ENCODE measurements at regions not wholly inside any gene's neighbourhood (a gene's known extent, or its start where the extent isn't known, plus 50 kb on each side); places are given as distances from the start of the nearest gene placed in this dataset.

DNA sequence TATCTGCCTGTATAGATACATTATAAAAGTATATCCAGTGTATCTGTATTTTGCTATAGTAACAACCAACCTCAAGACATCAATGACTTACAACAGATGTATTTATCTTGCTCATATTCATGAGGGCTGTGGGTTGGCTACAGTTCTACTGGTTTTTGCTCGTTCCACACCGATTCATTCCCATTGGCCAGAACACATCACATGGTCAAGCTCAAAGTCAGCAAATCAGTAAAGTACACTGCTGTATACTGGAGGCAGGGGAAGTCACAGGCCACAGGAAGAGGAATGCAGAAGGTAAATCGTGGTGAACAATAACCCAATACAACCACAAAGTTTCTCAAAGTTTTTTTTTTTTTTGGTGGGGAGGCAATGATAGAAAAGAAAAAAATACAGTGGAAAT is 180.0 kb upstream of the CDKN3 start:
- no peak for DNase-seq

DNA sequence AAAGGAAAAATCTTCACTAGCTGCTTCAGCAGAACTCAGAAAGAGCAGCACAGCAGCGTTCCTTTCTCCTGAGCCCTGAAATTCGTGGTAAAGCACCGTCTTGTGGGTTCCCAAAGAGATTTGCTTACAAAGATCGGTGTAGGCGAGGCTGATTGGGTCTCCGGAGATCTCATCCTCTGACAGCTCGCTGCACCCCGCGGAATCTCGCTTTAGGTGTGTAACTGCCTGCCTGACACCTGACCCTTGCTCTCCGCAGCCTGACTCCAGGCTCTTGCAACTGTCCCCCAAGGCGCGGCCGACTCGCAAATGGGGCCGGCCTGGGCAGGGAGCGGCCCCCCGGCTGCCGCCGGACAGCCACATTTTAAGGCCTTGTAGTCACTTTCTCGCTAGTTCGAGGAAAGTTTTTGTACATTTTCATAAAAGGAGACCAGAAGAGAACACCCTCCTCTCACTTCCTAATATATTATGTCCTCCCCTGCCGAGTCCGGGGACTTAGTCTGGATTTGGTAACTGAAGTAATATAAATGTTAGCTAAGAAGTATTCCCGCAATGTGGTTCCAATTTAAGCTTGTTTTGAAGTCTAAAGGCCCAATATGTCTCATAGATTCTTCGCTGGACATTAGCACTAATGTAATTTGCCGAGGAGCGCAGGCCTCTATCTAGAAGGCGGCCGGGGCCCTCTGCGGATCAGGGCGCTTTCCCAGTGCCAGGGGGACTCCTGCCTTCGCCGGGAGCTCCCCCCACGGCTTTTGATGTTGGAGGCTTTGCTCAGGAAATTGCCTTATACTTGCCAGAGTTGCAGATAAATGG is 177.3 kb upstream of the CDKN3 start:
- no peak for DNase-seq

GRCh38 chr14:54220071-54220703 is 176.6 kb upstream of the CDKN3 start:
- no peak for DNase-seq

- DNase-seq = no peak
Measured at GRCh38 chr14:54220704-54221431, 175.9 kb upstream of the CDKN3 start.

GRCh38 chr14:54221432-54221803 is 175.4 kb upstream of the CDKN3 start:
- no peak for DNase-seq

DNA sequence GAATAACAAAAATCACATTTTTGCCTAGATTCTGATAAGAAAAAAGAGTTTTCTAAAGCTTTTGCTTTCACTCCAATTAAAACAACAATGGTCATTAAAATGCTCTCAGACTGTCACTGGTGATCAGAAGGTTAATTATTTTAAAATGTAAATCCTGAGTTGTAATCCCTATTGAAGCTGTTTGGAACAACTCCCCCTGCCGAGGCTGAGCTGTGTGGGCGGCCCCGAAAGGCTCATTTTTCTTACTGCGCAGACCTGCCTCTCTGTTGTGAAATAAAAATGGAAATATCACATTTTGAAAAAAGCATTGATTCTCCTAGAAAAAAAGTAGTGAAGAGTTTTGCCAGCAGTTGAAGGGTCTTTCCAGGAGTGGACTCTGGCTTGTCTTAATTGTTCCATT is 174.8 kb upstream of the CDKN3 start:
- DNase-seq = no peak

DNA sequence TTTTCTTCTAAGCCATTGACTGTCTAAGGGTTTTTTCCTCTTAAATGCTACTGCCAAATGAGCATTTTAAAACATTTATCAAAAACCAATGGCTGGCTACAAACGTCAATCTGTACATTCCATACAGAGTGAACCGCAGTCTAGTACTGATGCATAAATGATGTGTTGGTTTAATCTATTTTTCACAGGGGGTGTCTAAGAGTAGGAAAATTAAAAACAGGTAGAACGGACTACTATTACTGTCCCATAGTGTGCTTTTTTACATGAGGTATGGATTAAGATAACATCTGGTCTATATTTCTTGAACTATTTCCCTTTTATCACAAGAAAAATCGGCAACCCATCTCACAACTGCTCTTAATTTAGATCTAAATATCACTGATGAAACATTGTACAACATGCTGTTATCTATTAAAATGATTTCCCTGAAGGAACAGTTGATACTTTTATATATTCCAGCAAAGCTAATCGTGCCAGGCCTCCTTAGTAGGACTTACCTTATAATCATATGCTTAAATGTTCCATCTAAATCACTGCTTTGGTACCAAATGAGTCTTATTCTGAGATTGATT is 172.9 kb upstream of the CDKN3 start:
- no peak for DNase-seq

DNA sequence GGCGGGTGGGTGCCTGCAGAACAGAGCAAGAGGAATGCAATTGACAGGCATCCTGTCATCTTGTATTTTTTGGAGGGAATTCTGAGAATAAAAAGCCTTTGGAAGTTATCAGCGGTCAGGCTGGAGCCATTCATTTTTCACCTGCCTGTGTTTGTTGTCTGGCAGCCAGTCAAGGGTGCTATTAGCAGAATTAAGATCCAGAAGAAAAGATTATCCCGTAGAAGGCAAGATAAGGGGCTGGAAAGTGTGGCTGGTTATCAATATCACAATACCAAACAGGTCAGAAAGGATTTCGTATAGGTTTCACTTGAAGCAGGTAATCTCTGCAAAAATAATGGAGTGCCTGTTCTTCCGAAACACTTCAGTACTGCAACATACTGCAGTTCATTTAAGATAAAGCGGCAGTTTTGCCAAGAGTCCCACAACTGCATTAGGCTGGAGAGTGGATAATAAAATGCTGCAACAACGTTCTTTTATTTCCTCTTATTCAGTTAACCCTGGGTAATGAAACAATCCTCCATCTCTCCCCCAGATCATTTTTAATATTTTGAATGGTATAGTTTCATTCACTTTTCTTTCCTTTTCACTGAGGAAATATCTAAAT is 171.2 kb upstream of the CDKN3 start:
- no peak for DNase-seq

GRCh38 chr14:54226103-54226502 is 170.7 kb upstream of the CDKN3 start:
- DNase-seq = no peak

DNA sequence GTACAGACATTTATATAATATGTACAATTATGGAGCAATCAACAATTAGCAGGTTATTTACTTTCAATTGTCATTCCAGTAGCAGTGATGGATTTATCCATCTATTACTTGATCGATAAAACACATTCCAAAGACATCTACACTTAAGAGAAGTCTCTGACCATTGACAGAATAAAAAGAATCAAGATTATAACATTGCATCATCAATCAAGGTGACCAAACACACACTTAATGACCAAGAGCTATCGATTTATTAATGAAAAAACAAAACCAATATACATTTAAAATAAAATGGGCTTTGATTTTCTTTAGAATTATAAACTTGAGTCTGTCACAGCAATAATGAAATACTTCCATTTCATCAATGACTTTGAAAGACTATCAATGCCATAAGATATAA is 170.2 kb upstream of the CDKN3 start:
- DNase-seq = no peak

DNA sequence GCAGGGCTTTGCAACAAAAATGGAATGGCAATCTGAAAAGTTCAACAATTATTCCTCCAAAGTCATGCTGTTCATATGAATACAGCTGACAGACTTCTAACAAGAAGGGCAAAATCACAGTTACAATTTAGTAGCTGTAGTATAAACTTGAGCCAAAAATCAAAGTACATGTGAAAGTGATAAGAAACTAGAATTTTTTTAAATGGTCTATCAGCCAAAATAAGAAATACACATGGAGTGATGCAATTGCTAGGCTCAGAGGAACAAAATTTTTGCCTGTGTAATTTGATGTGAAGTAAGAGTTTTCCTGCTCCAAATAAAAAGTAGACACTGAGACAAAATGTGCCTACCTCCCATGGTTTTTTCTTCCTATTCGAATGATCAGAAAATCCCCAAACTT is 167.7 kb upstream of the CDKN3 start:
- no peak for DNase-seq

DNA sequence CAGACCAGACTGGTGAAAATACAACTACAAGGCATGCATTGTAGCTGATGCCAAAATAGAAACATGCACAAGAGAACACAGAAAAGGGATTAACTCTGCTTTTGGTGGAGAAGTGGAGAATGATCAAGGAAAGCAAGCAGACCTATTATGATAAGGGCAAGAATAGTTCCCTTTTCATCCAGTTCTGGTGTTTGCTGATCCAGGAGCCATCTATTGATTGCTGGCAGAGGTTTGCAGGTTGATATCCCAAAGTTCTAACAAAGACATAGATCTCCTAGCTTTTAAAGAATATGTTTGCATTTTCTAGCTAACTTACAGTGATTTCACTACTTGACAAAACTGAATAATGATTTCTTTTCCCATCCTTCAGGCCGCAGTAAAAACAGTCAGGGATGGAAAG is 166.2 kb upstream of the CDKN3 start:
- DNase-seq = no peak

DNA sequence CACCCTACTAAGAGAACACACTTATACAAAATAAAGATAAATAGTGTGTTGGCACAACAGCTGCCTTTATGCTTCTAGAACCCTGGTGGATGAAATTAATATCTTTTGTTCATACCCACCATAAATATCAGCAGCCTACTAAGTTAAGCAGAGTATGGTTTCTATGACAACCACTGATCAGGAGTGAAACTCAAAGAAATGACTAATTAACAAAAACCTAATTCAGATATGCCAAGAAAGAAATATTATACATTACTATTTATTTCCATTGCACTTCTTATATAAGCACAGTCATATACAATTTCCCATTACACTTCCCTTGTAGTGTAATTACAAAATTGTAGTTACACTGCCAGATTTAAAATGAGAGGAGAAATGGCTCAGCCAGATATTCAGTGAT is 164.1 kb upstream of the CDKN3 start:
- DNase-seq = no peak

DNA sequence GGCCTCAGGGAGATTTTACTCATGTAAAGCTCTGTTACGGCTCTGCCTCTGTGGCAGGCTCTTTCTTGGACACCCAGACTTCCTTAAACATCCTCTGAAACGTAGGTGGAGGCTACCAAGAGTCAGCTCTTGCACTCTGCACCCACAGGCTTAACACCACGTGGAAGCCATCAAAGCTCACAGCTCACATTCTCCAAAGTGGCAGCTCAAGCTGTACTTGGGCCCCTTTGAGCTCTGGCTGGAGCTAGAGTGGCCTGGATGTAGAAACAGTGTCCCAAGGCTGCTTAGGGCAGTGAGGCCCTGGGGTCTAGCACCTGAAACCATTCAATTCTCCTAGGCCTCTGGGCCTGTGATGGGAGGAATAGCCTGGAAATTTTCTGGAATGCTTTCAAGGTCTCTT is 155.3 kb upstream of the CDKN3 start:
- no peak for DNase-seq

GRCh38 chr14:54251356-54251755 is 145.5 kb upstream of the CDKN3 start:
- no peak for DNase-seq

GRCh38 chr14:54252072-54252730 is 144.6 kb upstream of the CDKN3 start:
- DNase-seq = no peak

GRCh38 chr14:54253195-54253947 is 143.4 kb upstream of the CDKN3 start:
- DNase-seq = no peak

DNA sequence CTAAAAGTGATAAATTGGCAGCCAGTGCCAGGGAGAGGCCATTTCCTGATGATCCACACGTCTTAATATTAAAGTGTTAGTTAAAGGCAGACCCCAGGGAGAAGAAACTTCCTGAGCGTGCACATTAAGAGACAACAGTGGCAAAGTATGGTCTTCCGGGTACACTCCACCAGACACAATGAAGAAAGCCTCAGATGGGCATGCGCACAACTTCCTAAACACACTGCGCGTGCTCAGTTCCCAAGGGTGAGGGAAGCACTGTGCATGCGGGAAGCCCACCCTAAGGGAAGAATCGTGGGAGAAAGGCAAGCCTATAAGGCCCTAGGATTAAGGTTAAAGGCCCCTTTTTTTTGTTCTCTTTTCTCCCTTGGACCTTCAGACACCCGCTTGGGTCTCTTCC is 140.7 kb upstream of the CDKN3 start:
- no peak for DNase-seq

DNA sequence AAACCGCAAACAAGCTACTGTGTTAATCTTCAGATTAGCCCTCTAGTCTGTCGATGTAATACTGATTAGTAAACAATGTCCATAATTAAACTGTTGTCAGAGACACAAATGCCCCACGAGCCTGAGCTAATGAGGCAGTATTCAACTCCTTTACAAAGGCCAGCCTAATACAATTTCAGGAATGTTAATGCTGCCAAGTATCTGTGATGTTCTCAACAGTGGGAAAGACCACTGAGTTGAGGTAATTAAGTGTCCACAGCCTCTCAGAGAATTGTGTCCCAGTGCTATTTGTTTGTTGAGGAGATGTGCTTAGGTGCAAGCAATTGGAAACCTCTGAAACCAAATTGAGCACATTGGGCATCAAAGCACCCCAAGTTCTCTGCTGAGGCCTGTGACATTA is 139.4 kb upstream of the CDKN3 start:
- DNase-seq = no peak

GRCh38 chr14:54258382-54258781 is 138.4 kb upstream of the CDKN3 start:
- DNase-seq = no peak

DNA sequence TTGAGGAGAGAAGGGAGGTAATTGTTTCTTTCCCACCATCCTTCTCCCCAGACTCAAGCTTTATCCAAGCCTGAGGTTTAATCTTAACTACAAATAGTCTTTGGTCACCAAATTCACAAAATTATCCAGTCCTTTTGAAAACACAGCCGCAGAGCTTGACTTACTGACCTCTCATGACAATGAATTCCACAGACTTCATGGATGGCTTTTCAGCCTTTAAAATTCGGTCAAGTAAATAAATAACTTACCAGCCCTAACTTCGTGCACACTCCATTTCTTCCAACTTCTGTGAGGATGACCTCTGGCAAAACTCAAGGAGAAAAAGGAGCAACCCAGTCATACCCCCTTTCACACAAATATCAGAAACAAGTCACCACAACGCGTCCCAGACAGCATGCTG is 137.0 kb upstream of the CDKN3 start:
- DNase-seq = no peak

- no peak for DNase-seq
Measured at GRCh38 chr14:54261283-54261682, 135.5 kb upstream of the CDKN3 start.
